ENCODE measurements at regions not wholly inside any gene's neighbourhood (a gene's known extent, or its start where the extent isn't known, plus 50 kb on each side); places are given as distances from the start of the nearest gene placed in this dataset.

GRCh38 chr10:107264742-107265141 is 100.2 kb upstream of the SORCS1 start:
- no peak for DNase-seq (ENCODE audit: low read depth, low spot score)
- POLR2A ChIA-PET: no interaction called here
- no peak overlapping the region for H3K4me3 ChIP-seq (ENCODE audit: low read depth, low read length)
- CTCF ChIA-PET: no interaction called here
- no peak for TF ChIP-seq CTCF (IDR thresholded peaks at IDR 0.05; ENCODE audit: insufficient read depth, low read length, missing control alignments)

- H3K4me3 ChIP-seq (ENCODE audit: low read depth, low read length): no peak overlapping the region
- no peak for DNase-seq (ENCODE audit: low read depth, low spot score)
- no peak for TF ChIP-seq CTCF (IDR thresholded peaks at IDR 0.05; ENCODE audit: insufficient read depth, low read length, missing control alignments)
- CTCF ChIA-PET: no interaction called here
- POLR2A ChIA-PET: no interaction called here
Observed at GRCh38 chr10:107244122-107244521, 79.6 kb upstream of the SORCS1 start.

GRCh38 chr10:107238275-107238674 is 73.8 kb upstream of the SORCS1 start:
- H3K4me3 ChIP-seq (ENCODE audit: low read depth, low read length): no peak overlapping the region
- DNase-seq (ENCODE audit: low read depth, low spot score): no peak
- ChIA-PET CTCF (no interaction called here), POLR2A (no interaction called here)
- no peak for TF ChIP-seq CTCF (IDR thresholded peaks at IDR 0.05; ENCODE audit: insufficient read depth, low read length, missing control alignments)

GRCh38 chr10:107232013-107232412 is 67.5 kb upstream of the SORCS1 start:
- ChIA-PET CTCF (no interaction called here), POLR2A (no interaction called here)
- DNase-seq (ENCODE audit: low read depth, low spot score): no peak
- H3K4me3 ChIP-seq (ENCODE audit: low read depth, low read length): no peak overlapping the region
- no peak for TF ChIP-seq CTCF (IDR thresholded peaks at IDR 0.05; ENCODE audit: insufficient read depth, low read length, missing control alignments)

GRCh38 chr10:107230887-107231286 is 66.4 kb upstream of the SORCS1 start:
- ChIA-PET CTCF (no interaction called here), POLR2A (no interaction called here)
- H3K4me3 ChIP-seq (ENCODE audit: low read depth, low read length): no peak overlapping the region
- no peak for DNase-seq (ENCODE audit: low read depth, low spot score)
- TF ChIP-seq CTCF (IDR thresholded peaks at IDR 0.05; ENCODE audit: insufficient read depth, low read length, missing control alignments): no peak

- ChIA-PET CTCF (no interaction called here), POLR2A (no interaction called here)
- TF ChIP-seq CTCF (IDR thresholded peaks at IDR 0.05; ENCODE audit: insufficient read depth, low read length, missing control alignments): no peak
- H3K4me3 ChIP-seq (ENCODE audit: low read depth, low read length): no peak overlapping the region
- DNase-seq (ENCODE audit: low read depth, low spot score): no peak
Observed at GRCh38 chr10:107215681-107216080, 51.2 kb upstream of the SORCS1 start.

Data from AG04449 (cell line).